GM10266 (cell line): ENCODE measurements at regions not wholly inside any gene's neighbourhood (a gene's known extent, or its start where the extent isn't known, plus 50 kb on each side); places are given as distances from the start of the nearest gene placed in this dataset.

Experiments
- DNase-seq: peaks from one replicate; pipeline ENCODE4 v3.0.0; 2012; ENCODE audit errors: extremely low spot score
- CTCF ChIP-seq: IDR thresholded peaks from 2 replicates; pipeline ENCODE4 v1.5.1; 2012; ENCODE audit warnings: mild to moderate bottlenecking, low read depth; ENCODE audit not compliant: control insufficient read depth, insufficient read depth; ENCODE audit errors: missing control alignments

DNA sequence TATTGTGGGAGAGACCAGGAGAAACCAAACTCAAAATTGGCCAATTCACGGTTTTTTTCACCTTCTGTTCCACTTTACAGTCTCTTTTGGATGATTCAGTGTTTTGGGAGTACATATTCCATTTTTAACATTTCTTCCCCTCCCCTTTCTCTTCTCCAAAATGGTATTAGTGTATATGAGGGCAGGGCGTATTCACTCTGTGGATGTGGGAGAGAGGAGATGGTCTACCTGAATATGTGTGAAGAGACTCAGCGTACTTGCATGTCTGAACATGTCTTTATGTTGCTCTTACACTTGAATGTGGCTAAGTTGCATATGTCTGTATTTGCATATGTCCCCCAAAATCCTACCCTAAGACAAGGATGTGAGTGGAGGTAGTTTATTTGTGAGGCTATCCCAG, 291.0 kb upstream of the PPP2R3A start:
- DNase-seq, result no peak
- TF ChIP-seq CTCF, result no peak

- no peak for DNase-seq
- no peak for TF ChIP-seq CTCF
These were observed 287.1 kb upstream of the PPP2R3A start for GRCh38 chr3:135678386-135678785.

- TF ChIP-seq CTCF, result no peak
- DNase-seq, result no peak
These were observed 277.5 kb upstream of the PPP2R3A start for GRCh38 chr3:135688003-135688402.

- DNase-seq, result no peak
- TF ChIP-seq CTCF, result no peak
These were observed 274.9 kb upstream of the PPP2R3A start for GRCh38 chr3:135690664-135691063.

- no peak for TF ChIP-seq CTCF
- DNase-seq, result no peak
These were observed 274.3 kb upstream of the PPP2R3A start for GRCh38 chr3:135691240-135691639.

- no peak for DNase-seq
- no peak for TF ChIP-seq CTCF
These were observed 271.4 kb upstream of the PPP2R3A start for GRCh38 chr3:135694142-135694541.

- no peak for TF ChIP-seq CTCF
- DNase-seq, result no peak
These were observed 265.8 kb upstream of the PPP2R3A start for GRCh38 chr3:135699741-135700140.
